ENCODE measurements at regions not wholly inside any gene's neighbourhood (a gene's known extent, or its start where the extent isn't known, plus 50 kb on each side); places are given as distances from the start of the nearest gene placed in this dataset.
"Not testable (repeated sequence)": the region's sequence is repeated elsewhere in the genome, so short reads cannot be mapped to it uniquely, and the experiment has no call there.

DNA sequence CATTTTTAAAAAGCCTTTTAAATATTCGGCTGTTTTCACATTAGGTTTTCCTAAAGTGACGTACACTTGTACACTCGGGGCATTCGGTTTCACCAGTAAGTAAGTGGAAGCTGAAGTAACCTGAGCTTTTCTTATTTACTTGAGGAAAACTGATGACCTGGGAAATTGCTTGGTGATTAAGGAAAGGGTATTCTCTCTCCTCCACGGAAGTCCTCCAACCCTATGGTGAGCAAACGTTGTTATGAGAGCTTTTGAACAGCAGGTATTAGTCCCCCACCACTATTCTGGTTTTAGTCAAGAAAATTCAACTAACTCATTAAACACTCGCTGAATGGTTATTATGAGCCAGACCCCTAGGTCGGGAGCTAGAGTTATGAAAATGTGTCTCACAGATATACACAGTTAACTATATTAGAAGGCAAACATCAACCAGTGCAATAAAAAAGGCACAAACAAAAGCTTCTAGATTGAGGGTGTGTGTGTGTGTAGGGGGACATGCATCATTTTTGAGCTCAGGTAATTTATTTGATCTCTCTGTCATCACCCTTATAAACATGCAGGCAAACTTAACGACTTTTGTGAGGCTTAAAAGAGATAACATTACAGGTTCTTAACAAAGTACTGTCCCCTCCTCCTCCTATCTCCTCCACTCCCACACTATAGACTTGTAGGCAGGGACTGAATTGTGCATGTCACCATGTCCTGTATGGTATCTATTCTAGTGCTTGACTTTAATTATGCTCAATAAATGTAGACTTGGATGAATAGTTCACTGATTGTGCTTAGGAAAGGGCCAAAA lies 143.3 kb upstream of the MB21D2 start:
- Histone ChIP-seq H3K9ac (ENCODE audit: insufficient read depth in 1 of 2, low read length in 2 of 2) (no peak overlapping the region), H3K36me3 (ENCODE audit: control insufficient read depth in 4 of 4, insufficient read depth in 4 of 4, low read length in 4 of 4) (no peaks in the 10 kb centered on the region), H3K27me3 (ENCODE audit: control insufficient read depth in 3 of 3, insufficient read depth in 3 of 3, low read length in 2 of 3) (no peaks in the 10 kb centered on the region), H3K9me3 (ENCODE audit: control insufficient read depth in 4 of 4, insufficient read depth in 3 of 4, low read length in 3 of 4) (no peaks in the 10 kb centered on the region), H3K4me1 (ENCODE audit: control insufficient read depth in 5 of 5, insufficient read depth in 5 of 5, low read length in 5 of 5) (no peaks in the 10 kb centered on the region), H3K4me3 (no peak overlapping the region), H3K27ac (ENCODE audit: low read depth in 1 of 2, low read length in 1 of 2) (no peak overlapping the region)
- DNase-seq = no peak
- no peak for ATAC-seq (ENCODE audit: insufficient read depth, low FRiP score)
- 74 to 75% methylated on average over 9 of the region's 9 CpGs for WGBS, 2 donors
- TF ChIP-seq, protein P1, sequence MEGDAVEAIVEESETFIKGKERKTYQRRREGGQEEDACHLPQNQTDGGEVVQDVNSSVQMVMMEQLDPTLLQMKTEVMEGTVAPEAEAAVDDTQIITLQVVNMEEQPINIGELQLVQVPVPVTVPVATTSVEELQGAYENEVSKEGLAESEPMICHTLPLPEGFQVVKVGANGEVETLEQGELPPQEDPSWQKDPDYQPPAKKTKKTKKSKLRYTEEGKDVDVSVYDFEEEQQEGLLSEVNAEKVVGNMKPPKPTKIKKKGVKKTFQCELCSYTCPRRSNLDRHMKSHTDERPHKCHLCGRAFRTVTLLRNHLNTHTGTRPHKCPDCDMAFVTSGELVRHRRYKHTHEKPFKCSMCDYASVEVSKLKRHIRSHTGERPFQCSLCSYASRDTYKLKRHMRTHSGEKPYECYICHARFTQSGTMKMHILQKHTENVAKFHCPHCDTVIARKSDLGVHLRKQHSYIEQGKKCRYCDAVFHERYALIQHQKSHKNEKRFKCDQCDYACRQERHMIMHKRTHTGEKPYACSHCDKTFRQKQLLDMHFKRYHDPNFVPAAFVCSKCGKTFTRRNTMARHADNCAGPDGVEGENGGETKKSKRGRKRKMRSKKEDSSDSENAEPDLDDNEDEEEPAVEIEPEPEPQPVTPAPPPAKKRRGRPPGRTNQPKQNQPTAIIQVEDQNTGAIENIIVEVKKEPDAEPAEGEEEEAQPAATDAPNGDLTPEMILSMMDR (IDR thresholded peaks at IDR 0.05; ENCODE audit: control extremely low read depth, extremely low read depth) = no peak

DNA sequence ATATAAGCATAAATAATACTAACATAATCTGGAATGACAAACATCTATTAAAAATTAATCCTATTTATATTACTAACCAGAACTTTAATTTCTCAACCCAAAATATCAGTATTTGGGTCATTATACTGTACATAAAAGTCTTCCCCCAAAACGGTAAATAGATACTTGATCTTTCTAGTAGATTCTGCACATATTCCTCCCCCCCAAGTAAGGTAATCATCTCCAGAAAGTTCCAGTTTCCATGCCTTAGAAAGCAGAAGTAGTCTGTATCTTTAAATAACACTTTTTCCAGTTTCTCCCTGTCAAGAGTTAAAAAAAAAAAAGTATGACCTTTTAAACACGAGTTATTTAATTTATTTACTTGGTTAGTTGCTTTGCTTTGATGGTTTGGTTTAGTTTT lies 150.7 kb upstream of the MB21D2 start:
- H3K9ac ChIP-seq (ENCODE audit: insufficient read depth in 1 of 2, low read length in 2 of 2) = no peak overlapping the region
- WGBS, 2 donors = 52 to 54% methylated on average over 2 of the region's 2 CpGs
- TF ChIP-seq, protein P1 (IDR thresholded peaks at IDR 0.05; ENCODE audit: control extremely low read depth, extremely low read depth) = no peak
- H3K4me3 ChIP-seq = no peak overlapping the region
- no peak overlapping the region for H3K27ac ChIP-seq (ENCODE audit: low read depth in 1 of 2, low read length in 1 of 2)
- H3K4me1 ChIP-seq (ENCODE audit: control insufficient read depth in 5 of 5, insufficient read depth in 5 of 5, low read length in 5 of 5) = no peaks in the 10 kb centered on the region
- H3K36me3 ChIP-seq (ENCODE audit: control insufficient read depth in 4 of 4, insufficient read depth in 4 of 4, low read length in 4 of 4) = no peaks in the 10 kb centered on the region
- no peak for ATAC-seq (ENCODE audit: insufficient read depth, low FRiP score)
- H3K27me3 ChIP-seq (ENCODE audit: control insufficient read depth in 3 of 3, insufficient read depth in 3 of 3, low read length in 2 of 3) = no peaks in the 10 kb centered on the region
- no peak for DNase-seq
- no peaks in the 10 kb centered on the region for H3K9me3 ChIP-seq (ENCODE audit: control insufficient read depth in 4 of 4, insufficient read depth in 3 of 4, low read length in 3 of 4)

DNA sequence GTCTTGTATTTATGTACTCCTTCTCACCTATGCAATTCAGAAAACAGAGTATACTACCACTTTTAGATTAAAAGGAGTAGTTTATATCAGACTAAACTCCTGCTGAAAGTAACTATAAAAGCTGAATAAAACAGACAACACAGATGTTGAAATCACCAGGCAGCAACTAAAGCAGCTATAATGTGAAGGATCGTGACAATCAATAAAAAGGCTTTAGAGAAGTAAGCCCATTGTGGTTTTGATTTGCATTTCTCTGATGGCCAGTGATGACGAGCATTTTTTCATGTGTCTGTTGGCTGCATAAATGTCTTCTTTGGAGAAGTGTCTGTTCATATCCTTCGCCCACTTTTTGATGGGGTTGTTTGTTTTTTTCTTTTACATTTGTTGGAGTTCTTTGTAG lies 152.1 kb upstream of the MB21D2 start:
- not testable (repeated sequence) for H3K9ac ChIP-seq (ENCODE audit: insufficient read depth in 1 of 2, low read length in 2 of 2); H3K4me1 ChIP-seq (ENCODE audit: control insufficient read depth in 5 of 5, insufficient read depth in 5 of 5, low read length in 5 of 5); H3K9me3 ChIP-seq (ENCODE audit: control insufficient read depth in 4 of 4, insufficient read depth in 3 of 4, low read length in 3 of 4); ATAC-seq (ENCODE audit: insufficient read depth, low FRiP score); DNase-seq; H3K27ac ChIP-seq (ENCODE audit: low read depth in 1 of 2, low read length in 1 of 2); H3K36me3 ChIP-seq (ENCODE audit: control insufficient read depth in 4 of 4, insufficient read depth in 4 of 4, low read length in 4 of 4); H3K27me3 ChIP-seq (ENCODE audit: control insufficient read depth in 3 of 3, insufficient read depth in 3 of 3, low read length in 2 of 3); H3K4me3 ChIP-seq
- 74 to 83% methylated on average over 3 of the region's 3 CpGs for WGBS, 2 donors

DNA sequence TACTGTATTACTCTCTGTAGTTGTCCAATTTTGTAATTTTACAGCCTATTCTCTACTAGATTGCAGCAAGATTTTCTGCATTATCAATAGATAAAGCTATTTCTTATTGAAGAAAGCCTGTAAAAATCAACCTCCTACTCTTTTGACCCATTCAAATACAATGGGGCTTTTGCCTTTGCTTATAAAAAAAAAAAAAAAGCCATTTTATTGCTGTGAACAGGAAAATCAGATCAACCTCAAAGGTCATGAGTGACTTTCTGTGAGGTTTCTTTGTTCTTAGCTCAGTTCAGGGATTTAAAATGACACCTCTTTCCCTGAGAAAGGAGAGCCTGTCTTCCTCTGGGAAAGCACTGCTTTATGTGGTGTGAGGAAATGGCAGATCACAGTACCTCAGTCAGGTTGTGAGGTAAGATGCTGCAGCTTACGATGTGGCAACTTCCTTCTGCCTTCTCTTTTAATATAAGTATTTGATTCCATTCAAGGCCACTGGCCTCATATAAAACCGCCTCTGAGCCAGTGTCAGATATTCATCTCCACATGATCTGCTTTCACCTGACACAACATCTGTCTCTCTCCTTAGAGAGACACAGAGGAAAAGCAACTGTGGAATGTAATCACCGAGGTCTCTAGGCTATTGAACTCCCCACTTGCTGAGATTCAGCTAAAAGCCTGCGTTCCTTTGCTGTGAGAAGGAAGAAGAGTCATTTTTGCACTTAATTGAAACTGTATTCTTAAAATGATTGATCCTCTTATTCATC lies 161.5 kb upstream of the MB21D2 start:
- WGBS, 2 donors = 47 to 54% methylated on average over 4 of the region's 4 CpGs
- no peak overlapping the region for H3K4me3 ChIP-seq
- ATAC-seq (ENCODE audit: insufficient read depth, low FRiP score) (no peak), DNase-seq (no peak)
- no peak overlapping the region for H3K27ac ChIP-seq (ENCODE audit: low read depth in 1 of 2, low read length in 1 of 2)
- H3K9ac ChIP-seq (ENCODE audit: insufficient read depth in 1 of 2, low read length in 2 of 2) = no peak overlapping the region
- no peaks in the 10 kb centered on the region for H3K27me3 ChIP-seq (ENCODE audit: control insufficient read depth in 3 of 3, insufficient read depth in 3 of 3, low read length in 2 of 3)
- no peaks in the 10 kb centered on the region for H3K4me1 ChIP-seq (ENCODE audit: control insufficient read depth in 5 of 5, insufficient read depth in 5 of 5, low read length in 5 of 5)
- TF ChIP-seq, protein P1 (IDR thresholded peaks at IDR 0.05; ENCODE audit: control extremely low read depth, extremely low read depth) = no peak
- no peaks in the 10 kb centered on the region for H3K36me3 ChIP-seq (ENCODE audit: control insufficient read depth in 4 of 4, insufficient read depth in 4 of 4, low read length in 4 of 4)
- peaks cover 0 to 3% (median 1%) of the 10 kb centered on the region in 4 donors for H3K9me3 ChIP-seq (ENCODE audit: control insufficient read depth in 4 of 4, insufficient read depth in 3 of 4, low read length in 3 of 4)
